ENCODE measurements at regions not wholly inside any gene's neighbourhood (a gene's known extent, or its start where the extent isn't known, plus 50 kb on each side); places are given as distances from the start of the nearest gene placed in this dataset.

- TF ChIP-seq, protein P1, sequence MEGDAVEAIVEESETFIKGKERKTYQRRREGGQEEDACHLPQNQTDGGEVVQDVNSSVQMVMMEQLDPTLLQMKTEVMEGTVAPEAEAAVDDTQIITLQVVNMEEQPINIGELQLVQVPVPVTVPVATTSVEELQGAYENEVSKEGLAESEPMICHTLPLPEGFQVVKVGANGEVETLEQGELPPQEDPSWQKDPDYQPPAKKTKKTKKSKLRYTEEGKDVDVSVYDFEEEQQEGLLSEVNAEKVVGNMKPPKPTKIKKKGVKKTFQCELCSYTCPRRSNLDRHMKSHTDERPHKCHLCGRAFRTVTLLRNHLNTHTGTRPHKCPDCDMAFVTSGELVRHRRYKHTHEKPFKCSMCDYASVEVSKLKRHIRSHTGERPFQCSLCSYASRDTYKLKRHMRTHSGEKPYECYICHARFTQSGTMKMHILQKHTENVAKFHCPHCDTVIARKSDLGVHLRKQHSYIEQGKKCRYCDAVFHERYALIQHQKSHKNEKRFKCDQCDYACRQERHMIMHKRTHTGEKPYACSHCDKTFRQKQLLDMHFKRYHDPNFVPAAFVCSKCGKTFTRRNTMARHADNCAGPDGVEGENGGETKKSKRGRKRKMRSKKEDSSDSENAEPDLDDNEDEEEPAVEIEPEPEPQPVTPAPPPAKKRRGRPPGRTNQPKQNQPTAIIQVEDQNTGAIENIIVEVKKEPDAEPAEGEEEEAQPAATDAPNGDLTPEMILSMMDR (IDR thresholded peaks at IDR 0.05; ENCODE audit: insufficient read depth, low read depth, low read length): no peak
- no peak overlapping the region for H3K4me3 ChIP-seq (ENCODE audit: low read depth, low read length)
- no peak for DNase-seq (ENCODE audit: low read depth)
Observed at GRCh38 chr2:235132651-235133050, 180.8 kb downstream of the SH3BP4 start.

- H3K4me3 ChIP-seq (ENCODE audit: low read depth, low read length): no peak overlapping the region
- no peak for DNase-seq (ENCODE audit: low read depth)
- TF ChIP-seq, protein P1 (IDR thresholded peaks at IDR 0.05; ENCODE audit: insufficient read depth, low read depth, low read length): no peak
Observed at GRCh38 chr2:235133837-235134236, 182.0 kb downstream of the SH3BP4 start.

DNA sequence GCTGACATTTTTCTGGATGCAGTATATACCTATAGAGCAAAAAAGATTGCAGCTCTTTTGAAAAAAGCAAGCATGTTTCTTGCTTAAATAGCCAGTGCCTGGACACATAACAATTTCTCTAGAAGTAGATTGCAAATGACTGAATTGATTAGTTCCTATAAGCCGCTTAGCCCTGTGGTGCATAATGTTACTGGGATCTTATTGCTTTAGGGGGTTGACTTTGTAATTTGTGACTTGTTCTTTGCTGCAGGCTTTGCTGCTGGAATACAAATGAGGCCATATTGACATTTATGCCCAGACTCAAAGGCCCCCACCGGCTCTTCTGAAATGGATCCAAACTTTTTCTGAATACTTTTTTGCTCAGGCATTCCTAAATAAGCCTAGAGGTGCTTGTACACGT, 182.6 kb downstream of the SH3BP4 start:
- TF ChIP-seq, protein P1 (IDR thresholded peaks at IDR 0.05; ENCODE audit: insufficient read depth, low read depth, low read length): no peak
- H3K4me3 ChIP-seq (ENCODE audit: low read depth, low read length): no peak overlapping the region
- no peak for DNase-seq (ENCODE audit: low read depth)

- no peak for DNase-seq (ENCODE audit: low read depth)
- no peak overlapping the region for H3K4me3 ChIP-seq (ENCODE audit: low read depth, low read length)
- TF ChIP-seq, protein P1 (IDR thresholded peaks at IDR 0.05; ENCODE audit: insufficient read depth, low read depth, low read length): no peak
Observed at GRCh38 chr2:235135195-235135965, 183.6 kb downstream of the SH3BP4 start.

DNA sequence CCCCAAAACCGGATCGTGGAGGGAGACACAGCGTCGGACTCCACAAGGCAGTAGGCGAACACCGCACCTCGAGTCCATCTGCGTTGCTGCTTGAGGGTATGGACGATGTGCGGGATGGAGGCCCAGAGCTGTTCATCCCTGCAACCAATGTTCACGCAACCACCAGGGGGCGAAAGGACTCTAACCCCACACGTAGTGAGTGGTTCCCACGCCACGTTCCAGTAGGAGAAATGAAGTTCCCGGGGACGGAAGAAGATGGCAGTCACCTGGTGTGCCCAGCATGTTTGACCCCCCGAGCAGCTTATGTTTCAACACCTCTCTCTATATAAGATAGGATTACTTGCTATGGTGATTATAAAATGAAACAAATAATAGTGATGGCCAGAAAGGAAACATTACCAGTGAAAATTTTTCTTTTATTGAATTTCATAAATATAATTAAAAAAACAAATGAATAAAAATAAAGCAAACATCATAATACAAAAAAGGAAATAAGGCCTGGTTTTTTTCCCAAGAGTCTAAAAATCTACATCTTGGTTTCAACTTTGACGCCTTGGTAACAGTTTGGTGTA, 184.3 kb downstream of the SH3BP4 start:
- no peak overlapping the region for H3K4me3 ChIP-seq (ENCODE audit: low read depth, low read length)
- TF ChIP-seq, protein P1 (IDR thresholded peaks at IDR 0.05; ENCODE audit: insufficient read depth, low read depth, low read length): peak; percentile 87
- DNase-seq (ENCODE audit: low read depth): peak; percentile 83

GRCh38 chr2:235138339-235138738, 186.5 kb downstream of the SH3BP4 start:
- DNase-seq (ENCODE audit: low read depth): no peak

More at GRCh38 chr2:235138339-235138738, 186.5 kb downstream of the SH3BP4 start:
- H3K4me3 ChIP-seq (ENCODE audit: low read depth, low read length): no peak overlapping the region
- TF ChIP-seq, protein P1 (IDR thresholded peaks at IDR 0.05; ENCODE audit: insufficient read depth, low read depth, low read length): no peak
